ENCODE measurements at regions not wholly inside any gene's neighbourhood (a gene's known extent, or its start where the extent isn't known, plus 50 kb on each side); places are given as distances from the start of the nearest gene placed in this dataset.

- DNase-seq (ENCODE audit: low spot score) (no peak), ATAC-seq (no peak)
- Mint-ChIP-seq H3K27ac (no peak overlapping the region), H3K27me3 (ENCODE audit: low read depth) (no peaks in the 10 kb centered on the region), H3K36me3 (no peaks in the 10 kb centered on the region), H3K9me3 (no peaks in the 10 kb centered on the region), H3K4me3 (no peak overlapping the region), H3K4me1 (peaks cover 15% of the 10 kb centered on the region)
- ChIA-PET CTCF (no interaction called here), POLR2A (no interaction called here)
- TF ChIP-seq ZNF317 (CRISPR knock-in tag; IDR thresholded peaks at IDR 0.05; ENCODE audit: borderline replicate concordance, low read depth) (no peak), MXD4 (CRISPR knock-in tag; IDR thresholded peaks at IDR 0.05; ENCODE audit: borderline replicate concordance) (no peak), AFF4 (CRISPR knock-in tag; IDR thresholded peaks at IDR 0.05; ENCODE audit: borderline replicate concordance) (no peak), TCF7 (CRISPR knock-in tag; IDR thresholded peaks at IDR 0.05; ENCODE audit: low read depth) (no peak), ZNF671 (CRISPR knock-in tag; IDR thresholded peaks at IDR 0.05) (no peak), ZBTB43 (CRISPR knock-in tag; IDR thresholded peaks at IDR 0.05) (no peak), USF2 (CRISPR knock-in tag; IDR thresholded peaks at IDR 0.05) (no peak), ZNF121 (CRISPR knock-in tag; IDR thresholded peaks at IDR 0.05) (no peak), CREB1 (CRISPR knock-in tag; IDR thresholded peaks at IDR 0.05) (no peak), ELF4 (CRISPR knock-in tag; IDR thresholded peaks at IDR 0.05; ENCODE audit: low read depth) (no peak)
These were observed 653.9 kb upstream of the USP24 start for GRCh38 chr1:55869065-55869464.

- Mint-ChIP-seq H3K27me3 (ENCODE audit: low read depth) (no peaks in the 10 kb centered on the region), H3K27ac (no peak overlapping the region), H3K4me1 (peaks cover 15% of the 10 kb centered on the region), H3K4me3 (no peak overlapping the region), H3K36me3 (no peaks in the 10 kb centered on the region), H3K9me3 (no peaks in the 10 kb centered on the region)
- POLR2A ChIA-PET = no interaction called here
- no peak for DNase-seq (ENCODE audit: low spot score)
- CTCF ChIA-PET = interaction anchor here (0.6 to 1.2 kb wide), 3 partner anchors 90 to 528 kb away, joined by 3 read pairs; no protein-coding TSS in a partner anchor
- TF ChIP-seq FOXK1 (CRISPR knock-in tag; IDR thresholded peaks at IDR 0.05) (no peak), ZNF317 (CRISPR knock-in tag; IDR thresholded peaks at IDR 0.05; ENCODE audit: borderline replicate concordance, low read depth) (no peak), STAT6 (CRISPR knock-in tag; conservative IDR thresholded peaks at IDR 0.05; ENCODE audit: low read depth) (no peak), JAZF1 (CRISPR knock-in tag; IDR thresholded peaks at IDR 0.05) (no peak), SMAD4 (CRISPR knock-in tag; IDR thresholded peaks at IDR 0.05) (no peak), ARID4B (CRISPR knock-in tag; IDR thresholded peaks at IDR 0.05; ENCODE audit: borderline replicate concordance) (no peak), ETV6 (CRISPR knock-in tag; IDR thresholded peaks at IDR 0.05) (no peak), FOXJ3 (CRISPR knock-in tag; IDR thresholded peaks at IDR 0.05; ENCODE audit: borderline replicate concordance) (no peak), ZNF138 (CRISPR knock-in tag; conservative IDR thresholded peaks at IDR 0.05) (no peak), TEAD1 (CRISPR knock-in tag; IDR thresholded peaks at IDR 0.05) (no peak), ZNF423 (CRISPR knock-in tag; IDR thresholded peaks at IDR 0.05) (no peak)
- peak; percentile 48 for ATAC-seq
These were observed 652.9 kb upstream of the USP24 start for GRCh38 chr1:55868026-55868425.
